PC-9 (cell line): ENCODE measurements at regions not wholly inside any gene's neighbourhood (a gene's known extent, or its start where the extent isn't known, plus 50 kb on each side); places are given as distances from the start of the nearest gene placed in this dataset.

ENCODE experiments used
- EZH2 ChIP-seq: fragments of 200-600 bp; sonication (generic); IDR thresholded peaks from 2 replicates; pipeline ENCODE4 v1.8.0; 2017; ENCODE audit warnings: antibody characterized with exemption, low read depth
- TF ChIP-seq, protein P1 (sequence below): fragments of 200-600 bp; sonication (generic); conservative IDR thresholded peaks from 2 replicates; pipeline ENCODE4 v1.6.1; 2017; ENCODE audit warnings: mixed run types, antibody characterized with exemption, mild to moderate bottlenecking, moderate library complexity

DNA sequence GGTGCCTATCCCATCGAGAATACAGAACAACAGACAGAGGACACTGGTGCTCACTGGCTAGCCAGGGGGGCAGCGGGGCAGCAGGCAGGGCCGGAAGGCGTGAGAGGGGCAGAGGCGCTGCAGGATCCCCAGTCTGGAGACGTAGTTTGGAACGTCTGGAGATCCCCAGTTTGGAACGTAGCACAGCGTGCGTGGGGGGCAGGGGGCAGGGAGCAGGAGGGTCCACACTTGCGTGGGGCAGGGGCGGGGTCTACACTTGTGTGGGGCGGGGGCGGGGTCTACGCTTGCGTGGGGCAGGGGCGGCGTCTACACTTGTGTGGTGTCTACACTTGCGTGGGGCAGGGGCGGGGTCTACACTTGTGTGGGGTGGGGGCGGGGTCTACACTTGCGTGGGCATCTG is 107.2 kb downstream of the DACT2 start:
- TF ChIP-seq, protein P1, sequence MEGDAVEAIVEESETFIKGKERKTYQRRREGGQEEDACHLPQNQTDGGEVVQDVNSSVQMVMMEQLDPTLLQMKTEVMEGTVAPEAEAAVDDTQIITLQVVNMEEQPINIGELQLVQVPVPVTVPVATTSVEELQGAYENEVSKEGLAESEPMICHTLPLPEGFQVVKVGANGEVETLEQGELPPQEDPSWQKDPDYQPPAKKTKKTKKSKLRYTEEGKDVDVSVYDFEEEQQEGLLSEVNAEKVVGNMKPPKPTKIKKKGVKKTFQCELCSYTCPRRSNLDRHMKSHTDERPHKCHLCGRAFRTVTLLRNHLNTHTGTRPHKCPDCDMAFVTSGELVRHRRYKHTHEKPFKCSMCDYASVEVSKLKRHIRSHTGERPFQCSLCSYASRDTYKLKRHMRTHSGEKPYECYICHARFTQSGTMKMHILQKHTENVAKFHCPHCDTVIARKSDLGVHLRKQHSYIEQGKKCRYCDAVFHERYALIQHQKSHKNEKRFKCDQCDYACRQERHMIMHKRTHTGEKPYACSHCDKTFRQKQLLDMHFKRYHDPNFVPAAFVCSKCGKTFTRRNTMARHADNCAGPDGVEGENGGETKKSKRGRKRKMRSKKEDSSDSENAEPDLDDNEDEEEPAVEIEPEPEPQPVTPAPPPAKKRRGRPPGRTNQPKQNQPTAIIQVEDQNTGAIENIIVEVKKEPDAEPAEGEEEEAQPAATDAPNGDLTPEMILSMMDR: no peak
- no peak for TF ChIP-seq EZH2
